RWPE2 (cell line): ENCODE measurements at regions not wholly inside any gene's neighbourhood (a gene's known extent, or its start where the extent isn't known, plus 50 kb on each side); places are given as distances from the start of the nearest gene placed in this dataset.

Source experiments
- ATAC-seq: fragments of 200-7000 bp; cut with Tn5 transposase; 3 replicates; pipeline ENCODE4 v1.9.1; 2021; ENCODE audit warnings: low read depth
- DNase-seq: peaks from one replicate; pipeline ENCODE4 v3.0.0-alpha.2; 2020; ENCODE audit warnings: low spot score
- H3K27ac ChIP-seq: fragments of 450-650 bp; 2 replicates; pipeline ENCODE4 v1.5.1; 2017; ENCODE audit warnings: mild to moderate bottlenecking; ENCODE audit not compliant: poor library complexity, severe bottlenecking
- H3K27me3 ChIP-seq: fragments of 250-450 bp; sonication (Bioruptor Pico); 2 replicates; pipeline ENCODE4 v1.5.1; 2021; ENCODE audit warnings: mild to moderate bottlenecking, moderate library complexity; ENCODE audit not compliant: insufficient read depth, poor library complexity, severe bottlenecking
- H3K36me3 ChIP-seq: fragments of 250-450 bp; sonication (Bioruptor Pico); 2 replicates; pipeline ENCODE4 v1.5.1; 2020; ENCODE audit warnings: low read depth, mild to moderate bottlenecking, moderate library complexity
- H3K4me1 ChIP-seq: fragments of 250-450 bp; sonication (Bioruptor Pico); 2 replicates; pipeline ENCODE4 v1.5.1; 2021; ENCODE audit warnings: mild to moderate bottlenecking, moderate library complexity; ENCODE audit not compliant: insufficient read depth, poor library complexity, severe bottlenecking
- H3K4me3 ChIP-seq: fragments of 250-450 bp; sonication (Bioruptor Pico); 2 replicates; pipeline ENCODE4 v1.5.1; 2021; ENCODE audit warnings: mild to moderate bottlenecking, moderate library complexity; ENCODE audit not compliant: severe bottlenecking
- H3K9me3 ChIP-seq: fragments of 250-450 bp; sonication (Bioruptor Pico); 2 replicates; pipeline ENCODE4 v1.5.1; 2021; ENCODE audit warnings: mild to moderate bottlenecking, moderate library complexity; ENCODE audit not compliant: severe bottlenecking
- CTCF ChIP-seq: fragments of 450-650 bp; IDR thresholded peaks from one replicate; pipeline ENCODE4 v1.5.1; 2017; ENCODE audit warnings: mild to moderate bottlenecking, moderate library complexity; ENCODE audit not compliant: poor library complexity, severe bottlenecking

GRCh38 chr4:59161249-59161648 lies 2038.9 kb upstream of the ADGRL3 start:
- ATAC-seq = no peak
- Histone ChIP-seq H3K36me3 (no peaks in the 10 kb centered on the region), H3K9me3 (no peaks in the 10 kb centered on the region), H3K4me3 (no peak overlapping the region), H3K27me3 (no peaks in the 10 kb centered on the region), H3K4me1 (no peaks in the 10 kb centered on the region), H3K27ac (no peak overlapping the region)
- DNase-seq = no peak
- peak; percentile 12 for TF ChIP-seq CTCF

- Histone ChIP-seq H3K9me3 (no peaks in the 10 kb centered on the region), H3K27me3 (no peaks in the 10 kb centered on the region), H3K4me3 (no peak overlapping the region), H3K4me1 (no peaks in the 10 kb centered on the region), H3K36me3 (no peaks in the 10 kb centered on the region), H3K27ac (no peak overlapping the region)
- no peak for ATAC-seq
- DNase-seq = no peak
- no peak for TF ChIP-seq CTCF
These were observed 2024.5 kb upstream of the ADGRL3 start for GRCh38 chr4:59175617-59176016.

- Histone ChIP-seq H3K9me3 (no peaks in the 10 kb centered on the region), H3K27me3 (no peaks in the 10 kb centered on the region), H3K4me1 (no peaks in the 10 kb centered on the region), H3K27ac (no peak overlapping the region), H3K36me3 (no peaks in the 10 kb centered on the region), H3K4me3 (no peak overlapping the region)
- TF ChIP-seq CTCF = no peak
- ATAC-seq = no peak
- no peak for DNase-seq
These were observed 2020.8 kb upstream of the ADGRL3 start for GRCh38 chr4:59179372-59179771.

- Histone ChIP-seq H3K27me3 (no peaks in the 10 kb centered on the region), H3K4me1 (no peaks in the 10 kb centered on the region), H3K27ac (no peak overlapping the region), H3K36me3 (no peaks in the 10 kb centered on the region), H3K4me3 (no peak overlapping the region), H3K9me3 (no peaks in the 10 kb centered on the region)
- ATAC-seq (no peak), DNase-seq (no peak)
- TF ChIP-seq CTCF = no peak
These were observed 2020.0 kb upstream of the ADGRL3 start for GRCh38 chr4:59180161-59180560.

GRCh38 chr4:59180969-59181368 lies 2019.2 kb upstream of the ADGRL3 start:
- H3K9me3 ChIP-seq = no peaks in the 10 kb centered on the region
- no peaks in the 10 kb centered on the region for H3K4me1 ChIP-seq
- H3K4me3 ChIP-seq = no peak overlapping the region
- no peaks in the 10 kb centered on the region for H3K27me3 ChIP-seq
- no peak for DNase-seq
- no peaks in the 10 kb centered on the region for H3K36me3 ChIP-seq
- no peak for ATAC-seq
- no peak for TF ChIP-seq CTCF
- H3K27ac ChIP-seq = no peak overlapping the region
